Activated CD8-positive, alpha-beta T cell treated with anti-CD3 and anti-CD28 coated beads for 36 hours (primary cell): ENCODE measurements at regions not wholly inside any gene's neighbourhood (a gene's known extent, or its start where the extent isn't known, plus 50 kb on each side); places are given as distances from the start of the nearest gene placed in this dataset.

Experiments used
- ATAC-seq: fragments of 200-7000 bp; cut with Tn5 transposase; one replicate; pipeline ENCODE4 v1.10.0; 2021; ENCODE audit warnings: mild to moderate bottlenecking, moderate library complexity
- CTCF ChIA-PET: fragments of 350-600 bp; sonication (Branson Sonifier 250); formaldehyde crosslinking; loops from one replicate; lab custom pipeline; 2021; ENCODE audit warnings: antibody characterized with exemption; lab: Charles Lee
- POLR2A ChIA-PET: fragments of 350-600 bp; sonication (Branson Sonifier 250); formaldehyde crosslinking; loops from one replicate; lab custom pipeline; 2021; ENCODE audit warnings: antibody characterized with exemption; lab: Charles Lee
- DNase-seq: peaks from one replicate; pipeline ENCODE4 v3.0.0-alpha.2; 2020
- H3K27ac Mint-ChIP-seq: one replicate; pipeline ENCODE4 v1.8.0; 2021; ENCODE audit warnings: mild to moderate bottlenecking, mixed read lengths
- H3K27me3 Mint-ChIP-seq: one replicate; pipeline ENCODE4 v1.8.0; 2021; ENCODE audit warnings: mixed read lengths
- H3K36me3 Mint-ChIP-seq: one replicate; pipeline ENCODE4 v1.8.0; 2021; ENCODE audit warnings: low read depth, mixed read lengths
- H3K4me1 Mint-ChIP-seq: one replicate; pipeline ENCODE4 v1.8.0; 2021; ENCODE audit warnings: low read depth, mixed read lengths
- H3K4me3 Mint-ChIP-seq: one replicate; pipeline ENCODE4 v1.8.0; 2021; ENCODE audit warnings: mild to moderate bottlenecking, moderate library complexity, mixed read lengths
- H3K9me3 Mint-ChIP-seq: one replicate; pipeline ENCODE4 v1.8.0; 2021; ENCODE audit warnings: mixed read lengths
- intact Hi-C: fragments of 100-400 bp; cut with micrococcal nuclease; formaldehyde crosslinking; loops from one replicate; pipeline ENCODE4 v1.10.0; 2022
- TF ChIP-seq, protein P1 (sequence below): fragments of 200-600 bp; IDR thresholded peaks from one replicate; pipeline ENCODE4 v1.8.0; 2022; ENCODE audit warnings: antibody characterized with exemption, mild to moderate bottlenecking

DNA sequence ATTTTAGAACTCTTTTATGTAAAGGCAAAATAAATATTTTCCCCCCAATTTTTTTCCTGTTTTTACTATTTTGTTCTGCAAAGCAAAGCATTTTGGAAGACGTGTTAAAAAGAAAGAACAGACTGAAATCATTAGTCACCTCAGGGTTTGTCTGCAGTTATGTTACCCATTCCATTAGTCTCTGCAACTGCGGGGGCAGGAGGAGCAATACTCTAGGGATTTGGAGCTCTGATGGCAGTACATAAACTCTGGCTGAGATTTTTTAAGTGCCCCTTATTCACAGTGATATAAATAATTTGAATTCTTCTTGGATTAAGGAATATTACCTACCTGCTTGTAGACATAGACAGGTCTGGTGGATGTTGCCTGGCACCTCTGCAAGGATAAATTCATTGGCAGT is 88.0 kb upstream of the CELF4 start:
- Mint-ChIP-seq H3K27ac (no peak overlapping the region), H3K9me3 (peaks cover 3% of the 10 kb centered on the region), H3K4me3 (no peak overlapping the region), H3K36me3 (no peaks in the 10 kb centered on the region), H3K4me1 (no peaks in the 10 kb centered on the region), H3K27me3 (no peaks in the 10 kb centered on the region)
- ATAC-seq (no peak), DNase-seq (no peak)
- intact Hi-C loops, result no loop called here
- POLR2A ChIA-PET, result no interaction called here
- CTCF ChIA-PET, result no interaction called here
- TF ChIP-seq, protein P1, sequence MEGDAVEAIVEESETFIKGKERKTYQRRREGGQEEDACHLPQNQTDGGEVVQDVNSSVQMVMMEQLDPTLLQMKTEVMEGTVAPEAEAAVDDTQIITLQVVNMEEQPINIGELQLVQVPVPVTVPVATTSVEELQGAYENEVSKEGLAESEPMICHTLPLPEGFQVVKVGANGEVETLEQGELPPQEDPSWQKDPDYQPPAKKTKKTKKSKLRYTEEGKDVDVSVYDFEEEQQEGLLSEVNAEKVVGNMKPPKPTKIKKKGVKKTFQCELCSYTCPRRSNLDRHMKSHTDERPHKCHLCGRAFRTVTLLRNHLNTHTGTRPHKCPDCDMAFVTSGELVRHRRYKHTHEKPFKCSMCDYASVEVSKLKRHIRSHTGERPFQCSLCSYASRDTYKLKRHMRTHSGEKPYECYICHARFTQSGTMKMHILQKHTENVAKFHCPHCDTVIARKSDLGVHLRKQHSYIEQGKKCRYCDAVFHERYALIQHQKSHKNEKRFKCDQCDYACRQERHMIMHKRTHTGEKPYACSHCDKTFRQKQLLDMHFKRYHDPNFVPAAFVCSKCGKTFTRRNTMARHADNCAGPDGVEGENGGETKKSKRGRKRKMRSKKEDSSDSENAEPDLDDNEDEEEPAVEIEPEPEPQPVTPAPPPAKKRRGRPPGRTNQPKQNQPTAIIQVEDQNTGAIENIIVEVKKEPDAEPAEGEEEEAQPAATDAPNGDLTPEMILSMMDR, result no peak

DNA sequence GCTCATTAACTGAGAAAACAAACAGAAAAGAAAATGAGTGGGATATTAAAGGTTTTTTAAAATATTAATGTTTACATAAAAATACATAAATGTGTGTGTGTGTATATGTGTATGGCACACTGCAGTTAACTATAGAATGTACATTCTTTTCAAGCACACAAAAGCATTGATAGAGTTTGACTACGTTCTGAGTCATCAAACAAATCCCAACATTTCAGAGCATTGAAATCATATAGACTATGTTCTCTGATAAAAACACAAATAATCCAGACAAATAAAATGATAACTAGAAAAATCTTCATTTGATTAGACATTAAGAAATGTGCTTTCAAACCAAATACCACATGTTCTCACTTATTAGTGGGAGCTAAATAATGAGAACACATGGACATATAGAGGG is 84.3 kb upstream of the CELF4 start:
- CTCF ChIA-PET, result no interaction called here
- no peak overlapping the region for H3K4me3 Mint-ChIP-seq
- POLR2A ChIA-PET, result interaction anchor here (0.6 kb wide), 1 partner anchor 106 kb away, joined by 3 read pairs; no protein-coding TSS in a partner anchor
- intact Hi-C loops, result no loop called here
- TF ChIP-seq, protein P1, result no peak
- no peaks in the 10 kb centered on the region for H3K27me3 Mint-ChIP-seq
- DNase-seq (no peak), ATAC-seq (no peak)
- no peaks in the 10 kb centered on the region for H3K4me1 Mint-ChIP-seq
- H3K36me3 Mint-ChIP-seq, result no peaks in the 10 kb centered on the region
- H3K9me3 Mint-ChIP-seq, result peaks cover 7% of the 10 kb centered on the region
- H3K27ac Mint-ChIP-seq, result no peak overlapping the region

DNA sequence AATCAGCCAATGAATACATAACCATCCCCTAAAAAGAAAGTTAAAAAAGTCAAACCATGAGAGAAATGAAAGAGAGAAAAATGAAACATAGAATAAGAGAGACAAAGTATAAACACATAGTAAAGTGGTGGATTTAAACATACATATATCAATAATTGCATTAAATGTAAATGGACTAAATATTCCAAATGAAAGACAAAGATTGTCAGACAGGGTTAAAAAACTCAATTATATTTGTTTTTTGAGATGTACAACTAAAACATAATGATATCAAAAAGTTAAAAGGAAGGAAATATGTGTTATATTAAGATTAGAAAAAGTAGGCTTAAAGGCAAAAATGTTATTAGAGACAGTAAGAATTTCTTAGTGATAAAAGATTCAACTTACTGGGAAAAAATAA is 83.8 kb upstream of the CELF4 start:
- Mint-ChIP-seq H3K4me1 (no peaks in the 10 kb centered on the region), H3K9me3 (peaks cover 10% of the 10 kb centered on the region), H3K27me3 (no peaks in the 10 kb centered on the region), H3K4me3 (no peak overlapping the region), H3K27ac (no peak overlapping the region), H3K36me3 (no peaks in the 10 kb centered on the region)
- POLR2A ChIA-PET, result no interaction called here
- CTCF ChIA-PET, result no interaction called here
- TF ChIP-seq, protein P1, result no peak
- DNase-seq, result no peak
- intact Hi-C loops, result no loop called here
- no peak for ATAC-seq

DNA sequence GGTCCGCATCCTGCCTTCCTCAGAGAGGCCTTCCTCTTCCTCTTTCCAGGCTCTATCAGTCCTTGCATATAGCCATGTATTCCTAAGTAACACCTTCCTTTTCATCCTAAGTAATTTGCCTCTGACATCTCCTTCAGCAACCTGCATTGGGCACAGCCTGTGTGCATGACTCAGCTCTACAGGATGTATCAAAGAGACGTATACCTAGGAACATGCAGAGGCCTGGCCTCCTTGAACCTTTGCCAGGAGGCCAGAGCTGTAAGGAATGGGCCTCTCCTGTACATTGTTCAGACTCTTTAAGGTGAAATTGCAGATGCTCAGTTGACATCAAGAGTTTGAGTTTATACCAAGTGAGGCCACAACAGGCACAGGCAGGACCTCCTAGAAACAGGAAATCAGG is 76.0 kb upstream of the CELF4 start:
- H3K4me1 Mint-ChIP-seq, result no peaks in the 10 kb centered on the region
- peaks cover 11% of the 10 kb centered on the region for H3K9me3 Mint-ChIP-seq
- intact Hi-C loops, result no loop called here
- DNase-seq, result no peak
- H3K27me3 Mint-ChIP-seq, result no peaks in the 10 kb centered on the region
- ATAC-seq, result no peak
- POLR2A ChIA-PET, result no interaction called here
- CTCF ChIA-PET, result no interaction called here
- no peaks in the 10 kb centered on the region for H3K36me3 Mint-ChIP-seq
- TF ChIP-seq, protein P1, result no peak
- no peak overlapping the region for H3K4me3 Mint-ChIP-seq
- no peak overlapping the region for H3K27ac Mint-ChIP-seq

DNA sequence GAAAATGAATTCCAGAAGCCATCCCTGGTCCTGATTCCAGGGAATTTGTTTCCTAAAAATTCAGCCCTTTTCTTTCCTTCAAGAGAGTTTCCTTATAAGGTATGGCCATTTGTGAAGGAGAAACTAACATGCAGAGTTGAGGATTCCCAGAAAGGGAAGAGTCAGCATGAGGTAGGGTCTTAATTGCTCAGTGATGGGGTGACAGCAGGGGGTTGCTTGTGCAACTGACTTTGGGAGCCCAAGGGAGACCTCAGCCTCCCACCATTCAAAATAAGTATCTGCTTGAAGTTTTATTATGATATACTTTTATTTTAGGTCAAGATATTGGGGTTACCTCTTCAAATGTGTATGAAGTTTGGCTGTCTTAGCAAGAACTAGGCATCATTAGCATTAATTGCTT is 74.9 kb upstream of the CELF4 start:
- intact Hi-C loops, result no loop called here
- POLR2A ChIA-PET, result no interaction called here
- no peak overlapping the region for H3K4me3 Mint-ChIP-seq
- no peaks in the 10 kb centered on the region for H3K27me3 Mint-ChIP-seq
- no peaks in the 10 kb centered on the region for H3K4me1 Mint-ChIP-seq
- TF ChIP-seq, protein P1, result no peak
- H3K9me3 Mint-ChIP-seq, result peaks cover 9% of the 10 kb centered on the region
- ATAC-seq, result no peak
- DNase-seq, result no peak
- CTCF ChIA-PET, result no interaction called here
- no peaks in the 10 kb centered on the region for H3K36me3 Mint-ChIP-seq
- no peak overlapping the region for H3K27ac Mint-ChIP-seq
